ENCODE measurements at regions not wholly inside any gene's neighbourhood (a gene's known extent, or its start where the extent isn't known, plus 50 kb on each side); places are given as distances from the start of the nearest gene placed in this dataset.

DNA sequence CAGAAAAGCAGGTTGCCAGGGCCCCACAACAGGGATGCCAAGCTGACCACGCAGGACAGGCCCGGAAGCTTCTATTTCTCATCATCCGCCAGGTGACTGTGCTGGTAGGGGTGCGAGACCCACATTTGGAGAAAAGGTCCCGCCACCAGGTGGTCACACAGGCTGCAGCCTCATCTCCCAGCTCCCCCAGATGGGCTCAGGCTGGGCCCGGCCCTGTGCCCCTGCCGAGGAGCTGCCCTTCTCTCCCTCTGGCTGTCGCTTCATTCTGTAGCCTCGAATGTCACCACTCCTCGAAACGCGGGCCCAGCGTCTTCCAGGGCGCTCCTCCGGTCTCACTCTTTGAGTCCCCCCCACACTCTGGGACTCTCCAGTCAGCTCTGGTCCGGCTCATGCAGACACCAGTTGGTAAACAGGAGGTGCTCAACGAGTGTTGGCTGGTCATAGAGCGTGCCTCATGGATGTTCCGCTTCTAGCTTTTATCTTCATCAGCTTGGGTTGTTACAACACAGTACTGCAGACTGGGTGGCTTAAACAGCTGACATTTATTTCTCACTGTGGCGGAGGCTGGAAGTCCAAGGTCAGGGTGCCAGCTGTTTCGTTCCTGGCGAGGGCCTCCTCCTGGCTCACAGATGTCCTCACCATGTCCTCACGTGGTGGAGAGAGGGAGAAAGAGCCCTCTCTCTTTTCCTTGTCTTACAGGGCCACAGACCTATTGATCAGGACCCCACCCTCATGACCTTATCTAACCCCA lies 87.1 kb downstream of the TEX29 start:
- WGBS (ENCODE audit: insufficient coverage): 96% methylated on average over 18 of the region's 23 CpGs
- H3K27me3 ChIP-seq (ENCODE audit: control insufficient read depth in 2 of 2, insufficient read depth in 2 of 2, low read length in 2 of 2): peaks cover 0 to 11% of the 10 kb centered on the region in 2 donors

GRCh38 chr13:111409413-111409812 lies 89.0 kb downstream of the TEX29 start:
- no peaks in the 10 kb centered on the region for H3K4me1 ChIP-seq (ENCODE audit: control insufficient read depth in 1 of 2, insufficient read depth in 2 of 2, low read length in 2 of 2)
- H3K4me2 ChIP-seq (replicated peaks; ENCODE audit: extremely low read depth, low read length, poor library complexity, severe bottlenecking): no peak overlapping the region
- no peak overlapping the region for H3K4me3 Mint-ChIP-seq
- no peak overlapping the region for H2AFZ ChIP-seq (ENCODE audit: insufficient read depth, low read depth, low read length, poor library complexity, severe bottlenecking)
- 90% methylated on average over 2 of the region's 10 CpGs for WGBS (ENCODE audit: insufficient coverage)
- H3K9me3 ChIP-seq (replicated peaks in 1 of 2; ENCODE audit: control insufficient read depth in 1 of 2, insufficient read depth in 1 of 2, low read length in 2 of 2): no peaks in the 10 kb centered on the region
- H3K9ac ChIP-seq (ENCODE audit: insufficient read depth, low read length, poor library complexity, severe bottlenecking): no peak overlapping the region
- peaks cover 0 to 11% of the 10 kb centered on the region in 2 donors for H3K27me3 ChIP-seq (ENCODE audit: control insufficient read depth in 2 of 2, insufficient read depth in 2 of 2, low read length in 2 of 2)
- DNase-seq: no peak
- intact Hi-C loops (cut with micrococcal nuclease): no loop called here
- H3K27ac Mint-ChIP-seq: peak overlapping the region in 1 of 7 donors; percentile 33
- H3K4me1 Mint-ChIP-seq: no peaks in the 10 kb centered on the region
- no peaks in the 10 kb centered on the region for H4K20me1 ChIP-seq (ENCODE audit: insufficient read depth, low read length)
- peaks cover 0 to 3% (median 0%) of the 10 kb centered on the region in 7 donors for H3K9me3 Mint-ChIP-seq
- H3K79me2 ChIP-seq (ENCODE audit: insufficient read depth, low read length): no peaks in the 10 kb centered on the region
- no peaks in the 10 kb centered on the region for H3K36me3 ChIP-seq (replicated peaks in 1 of 2; ENCODE audit: control insufficient read depth in 1 of 2, insufficient read depth in 2 of 2, low read length in 2 of 2)
- no peak overlapping the region for H3K4me3 ChIP-seq (replicated peaks in 1 of 3; ENCODE audit: low read depth in 2 of 3, low read length in 3 of 3)
- H3K27me3 Mint-ChIP-seq (ENCODE audit: low read depth in 3 of 3): peaks cover 10 to 29% (median 15%) of the 10 kb centered on the region in 3 donors
- no peak for TF ChIP-seq CTCF (IDR thresholded peaks at IDR 0.05)
- H3K27ac ChIP-seq (ENCODE audit: low read depth in 1 of 2, low read length in 2 of 2): no peak overlapping the region
- H3K36me3 Mint-ChIP-seq: no peaks in the 10 kb centered on the region

More for the DNA sequence above, 87.1 kb downstream of the TEX29 start:
- no peak for TF ChIP-seq CTCF (IDR thresholded peaks at IDR 0.05)
- H2AFZ ChIP-seq (ENCODE audit: insufficient read depth, low read depth, low read length, poor library complexity, severe bottlenecking): no peak overlapping the region
- no peak overlapping the region for H3K4me3 Mint-ChIP-seq
- H3K4me3 ChIP-seq (replicated peaks in 1 of 3; ENCODE audit: low read depth in 2 of 3, low read length in 3 of 3): no peak overlapping the region
- no peaks in the 10 kb centered on the region for H3K4me1 ChIP-seq (ENCODE audit: control insufficient read depth in 1 of 2, insufficient read depth in 2 of 2, low read length in 2 of 2)
- H3K27ac Mint-ChIP-seq: no peak overlapping the region
- H3K27ac ChIP-seq (ENCODE audit: low read depth in 1 of 2, low read length in 2 of 2): no peak overlapping the region
- H3K4me1 Mint-ChIP-seq: no peaks in the 10 kb centered on the region
- H3K9me3 ChIP-seq (replicated peaks in 1 of 2; ENCODE audit: control insufficient read depth in 1 of 2, insufficient read depth in 1 of 2, low read length in 2 of 2): no peaks in the 10 kb centered on the region
- H3K36me3 ChIP-seq (replicated peaks in 1 of 2; ENCODE audit: control insufficient read depth in 1 of 2, insufficient read depth in 2 of 2, low read length in 2 of 2): no peaks in the 10 kb centered on the region
- no peaks in the 10 kb centered on the region for H3K36me3 Mint-ChIP-seq
- peaks cover 0 to 3% (median 0%) of the 10 kb centered on the region in 7 donors for H3K9me3 Mint-ChIP-seq
- H3K79me2 ChIP-seq (ENCODE audit: insufficient read depth, low read length): no peaks in the 10 kb centered on the region
- no peak overlapping the region for H3K4me2 ChIP-seq (replicated peaks; ENCODE audit: extremely low read depth, low read length, poor library complexity, severe bottlenecking)
- intact Hi-C loops (cut with micrococcal nuclease): no loop called here
- H4K20me1 ChIP-seq (ENCODE audit: insufficient read depth, low read length): no peaks in the 10 kb centered on the region
- no peak for DNase-seq
- peaks cover 8 to 27% (median 13%) of the 10 kb centered on the region in 3 donors for H3K27me3 Mint-ChIP-seq (ENCODE audit: low read depth in 3 of 3)
- H3K9ac ChIP-seq (ENCODE audit: insufficient read depth, low read length, poor library complexity, severe bottlenecking): no peak overlapping the region

Data from CD14-positive monocyte (primary cell).